Stimulated activated naive CD4-positive, alpha-beta T cell (primary cell): ENCODE measurements at regions not wholly inside any gene's neighbourhood (a gene's known extent, or its start where the extent isn't known, plus 50 kb on each side); places are given as distances from the start of the nearest gene placed in this dataset.
"Not testable (repeated sequence)": the region's sequence is repeated elsewhere in the genome, so short reads cannot be mapped to it uniquely, and the experiment has no call there.

Experiments
- DNase-seq, 6 experiments: peaks; one replicate each; lab custom pipeline; 2025; lab: John Stamatoyannopoulos, UW

DNA sequence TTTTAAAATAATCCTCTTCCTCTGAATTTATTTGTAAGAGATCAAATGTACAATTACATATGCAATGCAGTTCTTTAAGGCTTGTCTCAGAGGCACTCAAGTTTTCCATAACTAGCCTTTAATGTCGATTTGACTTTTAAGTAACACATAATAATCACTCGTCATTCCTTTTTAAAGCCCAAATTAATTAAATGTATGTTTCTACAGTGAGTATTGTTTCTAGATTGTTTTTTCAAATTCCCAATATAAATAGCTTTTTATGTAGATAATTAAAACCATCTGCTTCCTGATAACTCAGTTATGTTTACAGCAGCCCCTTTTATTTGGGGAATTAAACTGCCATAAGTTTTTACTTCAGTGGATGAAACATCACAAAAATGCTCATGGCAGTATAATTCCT is 185.1 kb downstream of the ETNK1 start:
- DNase-seq, result no peak

DNA sequence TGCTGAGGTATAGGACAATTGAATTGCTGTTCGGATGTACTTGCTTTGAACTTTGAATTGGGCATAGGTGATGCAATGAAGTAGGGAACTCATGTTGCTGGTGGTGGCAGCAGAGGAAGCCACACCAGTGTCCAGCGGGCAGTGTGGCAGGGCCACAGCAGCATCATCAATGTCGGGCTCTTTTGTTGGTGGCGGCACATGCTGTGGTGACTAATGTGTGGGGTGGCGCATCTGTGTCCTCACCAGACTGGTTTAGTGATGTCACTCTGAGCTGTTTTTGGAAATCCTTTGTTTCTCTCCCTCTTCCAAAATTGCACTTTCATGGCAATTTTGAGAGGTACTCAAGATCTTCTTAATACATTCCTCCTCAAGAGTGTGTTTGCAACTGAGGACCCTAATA is 187.6 kb downstream of the ETNK1 start:
- no peak for DNase-seq

DNA sequence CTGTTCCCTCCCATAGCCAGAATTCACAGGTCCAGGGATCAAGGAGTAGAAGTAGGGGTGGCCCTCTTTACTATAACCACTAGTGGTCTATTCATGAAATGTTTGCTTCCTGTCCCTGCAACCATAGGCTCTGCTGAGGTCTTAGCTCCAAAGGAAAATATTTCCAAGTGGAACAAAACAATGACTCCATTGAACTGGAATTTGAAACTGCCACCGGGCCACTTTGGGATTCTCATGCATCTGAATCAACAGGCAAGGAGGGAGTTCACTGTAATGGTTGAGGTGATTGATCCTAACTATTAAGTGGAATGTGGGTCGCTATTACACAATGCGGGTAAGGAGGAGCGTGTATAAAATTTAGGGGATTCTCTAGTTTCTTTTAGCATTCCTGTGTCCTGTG is 197.0 kb downstream of the ETNK1 start:
- DNase-seq, result no peak

DNA sequence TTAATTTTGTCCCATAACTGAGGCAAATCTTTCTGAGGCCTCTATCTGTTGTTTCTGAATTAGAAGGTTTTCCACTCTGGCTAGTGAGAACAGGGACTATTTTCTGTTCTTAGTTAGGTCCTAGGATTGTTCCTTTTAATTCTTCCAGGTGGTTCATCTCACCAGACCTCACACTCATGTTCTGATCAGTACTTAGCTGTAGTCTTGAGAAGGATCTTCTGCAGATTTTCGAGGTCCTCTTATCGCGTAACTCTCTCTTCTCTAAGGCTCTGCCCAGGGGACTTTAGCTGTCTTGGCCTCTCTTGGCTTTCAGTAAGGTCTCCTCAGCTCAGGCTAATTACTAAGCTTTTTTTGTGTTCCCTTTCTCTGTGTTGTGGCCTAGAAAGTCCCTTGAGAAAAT is 201.1 kb downstream of the ETNK1 start:
- no peak for DNase-seq

DNA sequence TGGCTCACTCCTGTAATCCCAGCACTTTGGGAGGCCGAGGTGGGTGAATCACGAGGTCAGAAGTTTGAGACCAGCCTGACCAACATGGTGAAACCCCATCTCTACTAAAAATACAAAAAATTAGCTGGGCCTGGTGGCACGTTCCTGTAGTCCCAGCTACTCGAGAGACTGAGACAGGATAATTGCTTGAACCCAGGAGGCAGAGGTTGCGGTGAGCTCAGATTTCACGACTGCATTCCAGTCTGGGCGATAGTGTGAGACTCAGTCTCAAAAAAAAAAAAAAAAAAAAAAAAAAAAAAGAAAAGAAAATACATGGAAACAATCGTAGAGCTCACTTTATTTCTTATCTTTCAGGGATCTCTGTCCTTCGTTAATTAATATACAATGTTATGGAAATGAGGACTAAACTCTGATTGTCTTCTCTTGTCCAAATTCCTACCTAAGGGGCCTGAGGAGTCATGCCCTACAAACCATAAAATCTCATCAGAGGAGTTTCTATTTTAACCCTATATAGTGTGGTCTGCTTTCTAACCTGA is 201.5 kb downstream of the ETNK1 start:
- DNase-seq, result not testable (repeated sequence)

DNA sequence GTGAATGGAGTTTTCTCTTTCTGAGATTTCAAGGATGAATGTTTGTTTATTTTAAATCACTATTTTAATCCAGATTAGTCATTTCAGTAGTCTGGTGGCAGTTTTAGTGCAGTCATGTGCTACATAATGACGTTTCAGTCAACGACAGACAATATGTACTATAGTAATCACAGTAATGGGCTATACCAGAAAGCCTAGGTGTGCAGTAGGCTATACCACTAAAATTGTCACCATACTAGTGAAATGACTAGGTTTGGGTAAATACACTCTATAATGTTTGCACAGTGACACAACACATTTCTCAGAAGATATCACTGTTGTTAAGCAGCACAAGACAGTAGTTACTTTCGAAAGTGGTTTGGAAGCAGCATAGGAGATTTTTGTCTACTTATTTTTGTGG is 203.1 kb downstream of the ETNK1 start:
- DNase-seq, result no peak

DNA sequence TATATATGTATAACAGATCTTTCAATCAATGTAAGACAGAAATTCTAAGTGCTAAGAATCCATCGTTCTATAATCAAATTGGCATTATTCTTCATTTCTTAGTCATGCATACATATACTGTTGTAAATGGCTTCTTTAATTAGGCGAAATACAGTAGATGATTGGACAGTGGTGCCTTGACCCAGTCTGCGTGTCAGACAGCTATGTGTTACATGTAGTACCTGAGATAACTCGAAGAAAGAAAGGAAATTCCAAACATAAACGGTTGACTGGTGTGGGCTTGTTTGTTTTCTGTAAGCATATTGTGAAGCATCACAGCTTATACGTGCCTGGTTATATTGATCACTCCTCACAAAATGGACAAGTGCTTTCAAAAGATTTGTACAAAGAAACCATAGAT is 210.5 kb downstream of the ETNK1 start:
- DNase-seq, result no peak

DNA sequence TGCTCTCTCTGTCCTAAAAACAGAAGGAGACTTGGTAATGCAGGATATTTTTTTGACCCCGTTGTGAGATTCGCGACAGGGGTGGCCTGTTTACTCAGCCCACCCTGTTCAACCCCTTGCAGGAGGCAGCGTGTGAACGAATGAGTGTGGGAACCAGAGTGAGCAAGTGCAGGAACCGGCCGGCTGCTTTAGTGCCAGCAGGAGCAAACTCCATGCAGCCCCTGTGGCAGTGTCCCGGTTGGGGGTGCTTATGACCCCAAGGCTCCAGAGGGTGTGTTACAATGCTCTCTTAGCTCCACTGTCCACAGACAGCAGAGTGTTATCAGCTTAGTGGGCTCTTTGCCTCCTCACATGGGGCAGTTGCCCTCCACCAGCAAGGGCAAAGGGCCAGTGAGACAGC is 225.2 kb downstream of the ETNK1 start:
- DNase-seq, result no peak

DNA sequence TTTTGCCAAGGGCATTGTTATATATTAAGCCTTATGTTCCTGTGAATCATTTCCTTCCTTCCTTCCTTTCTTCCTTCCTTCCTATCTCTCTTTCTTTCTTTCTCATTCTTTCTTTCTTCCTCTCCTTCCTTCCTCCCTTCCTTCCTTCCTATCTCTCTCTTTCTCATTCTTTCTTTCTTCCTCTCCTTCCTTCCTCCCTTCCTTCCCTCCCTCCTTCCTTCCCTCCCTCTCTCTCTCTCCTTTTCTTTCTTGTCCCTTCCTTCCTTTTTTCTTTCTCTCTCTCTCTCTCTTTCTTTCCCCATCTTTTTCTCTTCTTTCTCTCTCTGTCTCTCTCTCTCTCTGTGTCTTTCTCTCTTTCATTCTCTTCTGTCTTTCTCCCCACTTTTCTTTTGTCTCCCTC is 226.6 kb downstream of the ETNK1 start:
- no peak for DNase-seq

DNA sequence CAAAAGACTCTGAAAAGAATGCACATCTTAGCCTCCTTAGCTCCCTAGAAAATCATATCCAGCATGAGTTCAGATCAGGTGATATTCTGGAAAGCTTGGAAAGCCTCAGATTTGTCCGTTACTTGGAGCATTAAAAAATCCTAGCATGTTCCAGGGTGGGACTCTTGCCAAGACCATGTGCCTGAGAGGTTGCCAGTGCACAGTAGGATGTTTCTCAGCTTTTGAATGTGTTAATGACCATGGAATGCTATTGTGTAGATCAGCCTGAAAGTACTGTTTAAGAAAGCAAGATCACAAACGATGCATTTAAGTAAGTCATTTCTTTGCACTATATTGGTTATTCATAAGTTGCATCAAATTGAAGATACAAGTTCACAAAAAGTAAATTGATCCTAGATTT is 230.5 kb downstream of the ETNK1 start:
- DNase-seq, result no peak

DNA sequence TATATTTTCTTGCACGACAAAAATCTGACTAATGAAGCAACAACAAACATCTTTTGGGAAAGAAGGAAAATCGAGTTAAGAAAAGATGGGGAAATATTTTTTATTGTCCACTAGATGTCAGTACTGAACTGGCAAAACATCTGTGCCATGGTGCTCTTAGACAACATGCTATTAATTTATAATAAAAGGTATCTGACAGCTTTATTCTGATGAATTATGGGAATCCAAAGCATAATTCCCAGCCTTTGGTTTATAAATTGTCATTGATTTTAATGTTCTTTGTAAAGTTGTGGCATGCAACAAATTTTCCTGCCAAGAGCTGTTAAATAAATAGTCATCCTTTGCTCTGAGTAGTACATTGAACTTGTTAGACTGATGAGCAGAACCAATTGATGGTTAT is 231.2 kb downstream of the ETNK1 start:
- no peak for DNase-seq

DNA sequence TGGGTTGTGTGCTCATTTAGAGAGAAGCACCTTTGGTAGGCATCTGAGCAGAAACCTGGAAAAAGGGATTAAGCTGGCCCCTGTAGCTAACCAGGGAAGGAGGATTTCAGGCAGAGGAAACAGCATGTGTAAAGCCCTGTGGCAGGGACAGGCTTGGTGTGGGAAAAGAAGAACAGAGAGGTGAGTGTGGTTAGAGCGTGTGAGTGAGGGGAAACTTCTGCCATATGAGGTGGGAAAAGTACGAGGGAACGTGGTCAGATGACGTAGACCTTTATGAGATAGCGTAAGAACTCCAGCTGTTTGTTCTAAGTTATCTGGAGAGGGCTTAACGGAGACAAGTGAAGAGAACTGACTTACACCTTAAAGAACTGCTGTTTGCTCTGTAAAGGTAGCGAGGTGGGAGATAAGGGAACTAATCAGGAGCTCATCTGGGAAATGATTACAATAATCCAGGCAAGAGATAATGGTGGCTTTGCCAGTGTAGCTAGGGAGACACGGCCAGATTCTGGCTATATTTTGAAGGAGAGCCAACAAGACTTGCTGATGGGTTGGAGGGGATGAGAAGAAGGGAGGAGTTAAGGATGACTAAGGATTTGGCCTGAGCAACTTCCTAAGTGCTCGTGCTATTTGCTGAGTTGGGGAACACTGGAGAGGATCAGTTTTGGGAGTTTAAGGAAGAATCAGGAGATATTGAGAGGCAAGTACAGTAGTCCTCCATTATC is 234.0 kb downstream of the ETNK1 start:
- DNase-seq, result no peak

DNA sequence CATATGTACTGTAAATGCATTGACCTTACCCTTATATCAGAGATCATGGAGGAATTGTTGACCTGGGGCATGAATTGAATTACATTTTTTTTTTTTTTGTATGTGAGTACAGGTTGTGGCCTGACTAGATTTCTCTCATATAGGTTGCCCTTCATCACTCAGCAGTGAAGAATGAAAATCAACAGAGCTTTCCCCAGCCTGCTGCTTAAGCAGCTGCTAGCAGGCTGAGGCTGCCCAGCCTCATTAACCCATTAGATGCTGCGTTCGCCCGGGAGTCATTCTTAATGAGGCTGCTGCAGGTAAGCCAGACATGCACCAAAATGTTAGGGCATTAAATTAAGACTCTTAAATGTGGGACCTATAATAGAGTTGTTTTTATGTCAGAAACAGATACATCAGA is 236.0 kb downstream of the ETNK1 start:
- no peak for DNase-seq

DNA sequence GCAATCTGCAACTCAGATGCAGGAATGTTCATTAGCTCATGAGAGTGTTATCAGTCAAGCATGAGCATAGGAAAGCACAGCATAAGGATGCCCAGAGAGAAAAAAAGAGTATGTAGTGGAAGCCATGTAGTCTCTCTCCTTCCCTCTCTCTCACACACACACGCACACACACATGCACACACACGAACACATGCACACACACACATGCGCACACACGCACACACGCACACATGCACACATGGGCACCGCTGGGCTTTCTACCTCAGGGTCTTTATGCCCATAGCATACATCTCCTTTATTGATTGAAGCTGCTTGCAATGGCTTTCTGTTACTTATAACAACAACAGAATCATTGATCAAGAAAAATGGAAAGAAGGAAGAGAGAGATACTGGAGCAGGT is 240.9 kb downstream of the ETNK1 start:
- DNase-seq, result no peak

DNA sequence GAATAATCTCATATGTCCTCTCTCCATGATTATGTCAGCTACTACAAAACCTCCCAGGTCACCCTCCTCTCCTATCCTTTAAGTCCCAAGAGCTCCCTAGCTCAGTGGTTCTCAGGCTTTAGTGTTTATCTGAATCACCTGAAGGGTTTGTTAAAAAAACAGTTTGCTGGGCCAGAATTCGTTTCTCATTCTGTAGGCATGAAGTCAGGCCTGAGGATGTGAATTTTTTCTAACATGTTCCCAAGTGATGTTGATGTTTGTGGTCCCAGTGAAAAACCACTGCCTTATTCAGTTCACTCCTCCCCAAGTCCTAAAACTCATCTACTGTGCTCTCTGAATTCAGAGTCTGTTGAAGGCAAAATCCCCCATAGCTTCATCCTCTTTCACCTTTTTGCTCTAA is 241.4 kb downstream of the ETNK1 start:
- no peak for DNase-seq

DNA sequence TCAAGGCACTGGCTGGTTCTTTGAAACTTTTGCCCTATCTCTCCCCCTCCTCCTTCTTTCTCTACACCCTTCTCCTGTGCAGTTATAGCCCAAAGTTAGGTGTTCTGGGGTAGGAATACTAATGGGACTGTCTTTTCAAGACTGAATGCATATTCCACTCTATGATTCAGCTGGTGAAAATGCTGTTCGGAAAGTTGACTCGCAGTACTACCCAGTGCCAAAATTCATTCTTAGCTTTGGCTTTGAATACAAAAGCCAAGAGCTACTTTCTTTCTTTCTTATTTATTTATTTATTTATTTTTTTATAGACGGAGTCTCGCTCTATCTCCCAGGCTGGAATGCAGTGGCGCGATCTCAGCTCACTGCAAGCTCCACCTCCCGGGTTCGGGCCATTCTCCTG is 249.2 kb downstream of the ETNK1 start:
- DNase-seq, result no peak

DNA sequence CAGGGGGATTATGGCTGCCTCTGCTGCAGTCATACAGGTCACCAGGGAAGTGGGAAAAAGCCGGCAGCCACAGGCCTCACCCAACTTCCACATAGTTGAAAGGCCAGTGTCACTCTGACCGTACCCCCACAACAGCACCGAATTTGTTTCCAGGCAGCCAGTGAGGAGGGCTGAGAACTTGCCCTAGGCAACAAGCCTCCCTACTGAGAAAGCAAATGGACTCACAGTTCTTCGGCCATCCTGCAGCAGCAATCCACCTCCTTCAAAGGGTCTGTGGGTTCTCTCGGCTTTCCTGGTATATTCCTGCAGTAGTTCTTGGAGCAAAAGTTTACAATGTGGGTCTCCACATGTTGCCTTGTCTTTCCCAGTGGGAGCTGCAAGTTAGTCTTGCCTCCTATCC is 251.3 kb downstream of the ETNK1 start:
- DNase-seq, result no peak

DNA sequence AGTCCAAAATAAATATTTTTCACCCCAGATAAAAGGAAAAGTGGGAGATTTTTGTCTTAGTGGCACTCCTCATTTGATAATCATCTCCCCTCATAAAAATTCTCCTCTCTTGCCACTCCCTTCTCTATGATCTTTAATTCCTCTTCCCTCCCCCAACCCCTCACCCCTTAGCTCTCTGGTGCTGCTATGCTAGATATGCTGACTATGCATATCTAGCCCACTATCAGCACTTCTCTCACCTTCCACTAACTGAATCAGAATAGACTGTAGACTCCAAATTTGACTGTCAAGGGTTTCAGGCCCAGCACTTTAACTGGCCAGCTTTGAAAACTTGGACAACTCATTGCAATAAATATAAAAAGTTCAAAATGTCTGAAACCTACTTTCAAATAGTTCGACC is 254.2 kb downstream of the ETNK1 start:
- DNase-seq, result no peak

DNA sequence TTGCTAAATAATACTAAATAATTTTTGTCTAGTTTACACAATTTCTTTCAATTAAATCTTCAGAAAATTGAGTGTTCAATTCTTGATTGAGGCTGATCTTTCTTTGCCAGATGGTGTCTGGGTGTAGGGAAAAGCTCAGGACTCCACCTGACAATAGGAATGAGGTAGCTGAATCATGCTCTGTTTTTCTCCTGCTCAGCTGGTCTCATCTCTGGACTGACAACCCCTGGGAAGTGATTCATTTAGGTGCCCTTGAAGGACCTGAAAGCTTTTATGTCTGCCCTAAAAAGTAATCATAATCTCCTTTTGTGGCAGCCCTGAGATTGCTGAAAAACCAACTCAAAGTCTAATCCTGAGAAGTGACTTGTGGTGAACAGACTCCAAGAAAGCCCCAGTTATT is 255.4 kb downstream of the ETNK1 start:
- no peak for DNase-seq

DNA sequence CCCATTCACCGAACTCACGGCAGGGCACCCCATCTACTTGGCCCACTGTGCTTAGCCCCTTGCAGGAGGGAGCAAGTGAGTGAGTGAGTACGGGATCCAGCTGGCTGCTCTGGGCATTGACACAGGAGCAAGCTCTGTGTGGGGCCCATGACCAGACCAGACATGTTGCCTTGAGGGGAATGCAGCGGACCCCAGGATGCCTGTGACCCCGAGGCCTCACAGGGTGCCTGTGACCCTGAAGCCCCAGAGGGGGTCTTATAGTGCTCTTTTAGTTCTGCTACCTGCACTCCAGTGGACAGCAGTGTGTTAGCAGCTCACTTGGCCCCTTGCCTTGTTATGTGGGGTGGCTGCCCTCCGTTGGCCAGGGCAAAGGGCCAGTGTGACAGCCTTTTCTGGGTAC is 255.8 kb downstream of the ETNK1 start:
- no peak for DNase-seq

DNA sequence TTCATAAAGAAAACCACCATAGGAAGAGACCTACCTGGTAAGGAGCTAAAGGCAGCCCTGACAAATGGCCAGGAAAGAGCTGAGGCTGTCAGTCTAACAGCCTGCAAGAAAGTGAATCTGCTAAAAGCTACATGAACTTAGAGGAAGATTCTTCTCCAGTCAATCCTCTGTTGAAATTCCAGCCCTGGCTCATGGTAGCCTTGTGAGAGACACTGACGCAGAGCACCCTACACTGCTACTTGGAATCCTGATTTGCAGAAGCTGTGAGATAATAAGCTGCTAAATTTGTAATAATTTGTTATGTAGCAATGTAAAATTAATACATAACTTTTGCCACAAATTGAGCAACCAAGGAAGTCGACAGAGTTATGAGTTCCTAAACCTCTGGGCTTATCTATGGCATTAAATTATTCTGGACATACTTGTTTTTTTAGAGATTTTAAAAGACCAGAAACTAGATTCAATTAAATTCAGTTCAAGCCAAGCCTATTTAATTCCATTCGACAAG is 257.0 kb downstream of the ETNK1 start:
- DNase-seq, result no peak

DNA sequence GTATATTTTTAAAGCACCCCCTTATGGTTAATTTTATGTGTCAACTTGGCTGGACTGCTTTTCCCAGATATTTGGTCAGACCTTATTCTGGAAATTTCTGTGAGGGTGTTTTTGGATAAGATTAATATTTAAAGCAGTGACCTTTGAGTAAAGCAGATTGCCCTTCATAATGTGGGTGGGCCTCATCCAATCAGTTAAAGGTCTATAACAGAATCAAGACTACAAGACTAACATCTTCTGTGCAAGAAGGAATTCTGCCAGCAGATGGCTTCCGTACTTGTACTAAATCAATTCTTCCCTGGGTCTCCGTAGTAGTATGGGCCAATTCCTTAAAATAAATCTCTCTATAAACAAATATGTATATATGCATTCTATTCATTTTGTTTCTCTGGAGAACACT is 257.6 kb downstream of the ETNK1 start:
- no peak for DNase-seq

DNA sequence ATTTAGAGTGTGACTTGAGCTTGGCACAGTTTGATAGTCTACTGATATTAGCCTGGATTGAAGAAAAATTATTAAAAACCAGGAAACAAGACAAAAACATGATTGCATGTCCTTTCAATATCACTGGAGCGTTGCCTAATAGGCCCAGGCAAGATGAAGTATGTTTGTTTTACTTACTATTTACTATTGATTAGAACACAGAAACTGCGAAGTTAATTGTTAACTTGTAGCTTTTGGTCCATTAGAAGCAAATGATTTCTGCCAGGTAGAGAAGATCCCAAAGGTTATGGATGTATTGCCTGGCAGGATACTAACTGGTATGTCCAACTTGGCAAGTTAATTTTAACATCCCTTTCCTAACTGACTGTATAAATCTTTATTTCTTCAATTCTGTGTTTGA is 268.9 kb downstream of the ETNK1 start:
- no peak for DNase-seq

DNA sequence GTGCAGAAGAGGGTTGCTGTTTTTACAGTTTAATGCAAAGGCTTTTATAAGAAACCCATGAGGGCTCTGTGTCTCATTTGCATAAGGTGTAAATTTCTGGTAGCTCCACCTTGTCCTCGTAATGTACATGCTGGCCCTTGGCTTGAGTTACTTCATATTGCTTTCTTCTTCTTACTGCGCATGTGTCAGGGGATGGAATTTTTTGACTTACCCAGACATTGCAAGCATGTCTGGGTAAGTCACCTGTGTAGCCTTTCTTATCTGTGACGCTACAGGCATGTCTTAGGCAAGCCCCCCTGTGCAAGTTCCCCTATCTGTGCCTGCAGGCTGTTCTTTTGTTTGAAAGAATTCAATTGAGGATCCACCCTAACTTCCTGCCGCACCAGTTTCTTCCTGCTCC is 274.2 kb downstream of the ETNK1 start:
- DNase-seq, result no peak
